Activated T-helper 9 cell treated with anti-CD3 and anti-CD28 coated beads, Interleukin-2, amount 50 U/mL, for 16 hours (primary cell): ENCODE measurements at regions not wholly inside any gene's neighbourhood (a gene's known extent, or its start where the extent isn't known, plus 50 kb on each side); places are given as distances from the start of the nearest gene placed in this dataset.
"Not testable (repeated sequence)": the region's sequence is repeated elsewhere in the genome, so short reads cannot be mapped to it uniquely, and the experiment has no call there.

Source experiments
- DNase-seq: peaks from one replicate; pipeline ENCODE4 v3.0.0-alpha.2; 2020; ENCODE audit warnings: low read depth

DNA sequence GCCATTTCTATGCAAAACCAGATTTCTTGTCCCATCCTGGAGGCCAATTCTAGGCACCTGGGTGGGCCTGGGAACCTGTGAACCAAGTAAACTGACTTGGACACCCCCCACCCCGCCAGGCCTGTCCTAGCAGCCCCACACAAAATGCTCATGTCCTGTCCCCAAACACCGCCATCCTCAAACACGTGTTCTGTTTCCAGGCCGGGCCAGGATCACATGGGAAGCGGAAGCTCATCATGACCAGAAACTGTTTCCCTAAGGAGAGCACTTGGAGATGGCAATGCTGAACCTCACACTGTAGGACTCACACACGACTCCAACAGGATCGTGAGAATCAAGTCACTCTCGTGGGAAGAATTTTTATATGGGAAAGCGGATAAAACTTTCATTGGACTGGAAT lies 78.7 kb upstream of the DRD5 start:
- not testable (repeated sequence) for DNase-seq

GRCh38 chr4:9703391-9703790 lies 78.0 kb upstream of the DRD5 start:
- DNase-seq = peak; percentile 27

GRCh38 chr4:9704126-9704525 lies 77.3 kb upstream of the DRD5 start:
- DNase-seq = not testable (repeated sequence)

DNA sequence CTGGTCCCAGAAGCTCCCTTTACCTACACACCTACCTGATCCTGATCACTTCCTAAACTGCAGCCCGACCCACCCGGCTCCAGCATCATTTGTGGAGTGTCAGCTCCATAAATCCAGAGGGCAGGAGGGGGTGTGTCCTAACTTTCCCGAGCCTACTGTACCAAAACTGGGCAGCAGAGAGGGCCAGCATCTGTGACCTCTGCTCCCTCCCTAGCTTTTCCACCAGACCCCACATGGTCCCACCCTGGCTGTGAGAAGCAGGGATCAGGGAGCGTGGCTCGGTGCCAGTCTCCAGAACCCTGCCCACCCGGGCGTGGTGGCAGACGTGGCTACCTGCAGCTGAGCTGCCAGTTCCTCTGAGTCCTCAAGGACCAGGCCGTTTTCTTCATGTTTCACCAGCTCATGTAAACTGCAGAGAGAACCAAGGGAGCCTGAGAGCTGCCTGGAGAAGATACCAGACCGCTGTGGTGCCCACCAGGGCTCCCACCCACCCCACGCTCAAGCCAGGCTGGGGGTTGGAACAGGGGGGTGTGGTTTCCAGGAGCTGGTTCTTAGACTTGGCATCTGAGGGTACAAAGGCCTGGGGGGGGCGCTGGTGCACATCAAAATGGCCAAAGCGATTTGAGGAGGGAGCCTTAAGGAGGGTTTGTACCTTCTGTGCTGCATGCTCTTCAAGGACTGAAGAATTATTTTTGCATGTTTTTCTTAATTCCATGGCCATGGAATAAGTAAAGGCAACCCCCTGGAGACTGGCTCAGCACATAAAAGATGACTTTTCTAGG lies 76.7 kb upstream of the DRD5 start:
- no peak for DNase-seq

GRCh38 chr4:9707281-9707680 lies 74.2 kb upstream of the DRD5 start:
- not testable (repeated sequence) for DNase-seq

DNA sequence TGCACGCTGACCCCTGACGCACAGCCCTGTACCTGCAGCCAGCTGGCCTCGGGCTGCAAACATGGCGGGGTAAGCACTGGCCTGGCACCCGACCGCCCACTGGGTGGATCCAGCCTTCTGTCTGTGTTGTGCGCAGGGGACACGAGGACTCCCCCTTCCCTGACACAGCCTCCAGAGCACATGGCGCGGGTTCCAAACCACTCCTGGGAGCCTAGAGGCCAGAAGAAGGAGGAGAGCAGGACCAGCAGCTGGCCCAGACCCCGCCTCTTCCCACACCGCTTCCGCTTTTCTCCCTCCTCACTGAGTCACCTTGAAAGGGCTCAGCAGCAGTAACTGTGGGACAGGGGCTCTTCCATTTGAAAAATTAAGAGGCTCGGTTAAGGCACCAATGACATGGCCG lies 73.5 kb upstream of the DRD5 start:
- DNase-seq = not testable (repeated sequence)

DNA sequence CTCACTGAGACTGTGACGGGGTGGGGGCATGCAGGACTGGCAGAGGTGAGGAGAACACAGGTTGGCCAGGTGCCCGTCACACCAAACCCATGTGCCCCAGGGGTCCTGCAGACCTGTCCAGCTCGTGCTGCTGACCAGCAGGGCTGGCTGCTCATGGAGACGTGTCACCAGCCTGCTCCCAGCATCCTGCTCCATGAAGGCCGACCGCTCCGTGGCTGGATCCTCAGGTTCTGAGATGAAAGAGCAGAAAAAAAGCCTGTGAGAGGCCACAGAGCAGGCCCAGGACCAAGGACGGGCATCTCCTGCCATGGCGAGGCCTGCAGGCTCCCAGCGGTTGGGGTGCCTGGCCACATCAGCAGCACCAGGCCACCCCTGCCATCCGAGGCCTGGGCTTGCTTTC lies 71.7 kb upstream of the DRD5 start:
- DNase-seq = no peak

DNA sequence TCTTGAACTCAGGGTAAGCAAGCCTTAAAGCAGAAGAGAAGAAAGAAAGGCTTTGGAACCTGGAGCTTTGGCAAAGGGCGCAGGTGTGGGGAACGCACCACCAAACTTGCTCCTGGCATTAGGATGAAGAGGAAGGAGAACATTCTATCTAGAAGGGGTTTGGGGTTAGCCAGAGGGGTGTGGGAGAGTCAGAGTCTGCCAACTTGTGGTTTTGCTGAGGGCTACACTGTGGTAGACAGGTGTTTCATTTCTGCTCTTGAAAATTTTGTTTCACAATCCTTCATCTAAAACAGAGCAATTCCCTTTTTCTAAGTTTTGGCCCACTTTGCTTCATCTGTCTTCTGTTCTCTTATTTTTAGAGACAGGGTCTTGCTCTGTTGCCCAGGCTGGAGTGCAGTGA lies 66.2 kb upstream of the DRD5 start:
- DNase-seq = not testable (repeated sequence)

GRCh38 chr4:9716093-9716492 lies 65.3 kb upstream of the DRD5 start:
- DNase-seq = no peak

GRCh38 chr4:9718246-9718939 lies 63.0 kb upstream of the DRD5 start:
- not testable (repeated sequence) for DNase-seq

GRCh38 chr4:9722131-9722530 lies 59.3 kb upstream of the DRD5 start:
- DNase-seq = not testable (repeated sequence)
